Muscle layer of duodenum (tissue), 2 donors: ENCODE measurements at regions not wholly inside any gene's neighbourhood (a gene's known extent, or its start where the extent isn't known, plus 50 kb on each side); places are given as distances from the start of the nearest gene placed in this dataset.
"Not testable (repeated sequence)": the region's sequence is repeated elsewhere in the genome, so short reads cannot be mapped to it uniquely, and the experiment has no call there.

ENCODE experiments used
- H3K27ac ChIP-seq: one replicate; pipeline ENCODE4 v1.7.0; 2013; ENCODE audit warnings: mild to moderate bottlenecking, low read length
- H3K27me3 ChIP-seq: one replicate; pipeline ENCODE4 v1.7.0; 2013; ENCODE audit warnings: low read depth, mild to moderate bottlenecking, control low read depth, low read length
- H3K36me3 ChIP-seq, 2 donors: one replicate each; pipeline ENCODE4 v1.7.0; 2013; ENCODE audit warnings: low read length in 2 of 2, control low read depth in 1 of 2, mild to moderate bottlenecking in 1 of 2; ENCODE audit not compliant: insufficient read depth in 2 of 2, control insufficient read depth in 1 of 2
- H3K4me1 ChIP-seq, 2 donors: one replicate each; pipeline ENCODE4 v1.7.0; 2013; ENCODE audit warnings: low read length in 2 of 2, mild to moderate bottlenecking in 2 of 2, control low read depth in 1 of 2, moderate library complexity in 1 of 2; ENCODE audit not compliant: insufficient read depth in 2 of 2, control insufficient read depth in 1 of 2
- H3K4me3 ChIP-seq, 2 donors: one replicate each; pipeline ENCODE4 v1.7.0; 2013; ENCODE audit warnings: low read length in 2 of 2, low read depth in 1 of 2, mild to moderate bottlenecking in 1 of 2
- H3K9me3 ChIP-seq, 2 donors: one replicate each; pipeline ENCODE4 v1.7.0; 2013; ENCODE audit warnings: low read length in 2 of 2, control low read depth in 1 of 2, mild to moderate bottlenecking in 1 of 2; ENCODE audit not compliant: control insufficient read depth in 1 of 2
- donor health status: healthy.

GRCh38 chr7:91465595-91466061 lies 201.4 kb downstream of the FZD1 start:
- no peaks in the 10 kb centered on the region for H3K27me3 ChIP-seq

GRCh38 chr7:91468256-91468655 lies 204.0 kb downstream of the FZD1 start:
- Histone ChIP-seq H3K9me3 (peaks cover 2 to 7% of the 10 kb centered on the region in 2 donors), H3K36me3 (no peaks in the 10 kb centered on the region), H3K27ac (no peak overlapping the region), H3K4me3 (no peak overlapping the region), H3K27me3 (no peaks in the 10 kb centered on the region), H3K4me1 (no peaks in the 10 kb centered on the region)

More at GRCh38 chr7:91465595-91466061, 201.4 kb downstream of the FZD1 start:
- Histone ChIP-seq H3K4me3 (no peak overlapping the region), H3K36me3 (no peaks in the 10 kb centered on the region), H3K9me3 (no peaks in the 10 kb centered on the region), H3K4me1 (no peaks in the 10 kb centered on the region), H3K27ac (no peak overlapping the region)

- no peak overlapping the region for H3K27ac ChIP-seq
- H3K4me1 ChIP-seq = no peaks in the 10 kb centered on the region
- H3K9me3 ChIP-seq = peaks cover 6 to 21% of the 10 kb centered on the region in 2 donors
- H3K36me3 ChIP-seq = no peaks in the 10 kb centered on the region
- H3K4me3 ChIP-seq = no peak overlapping the region
- no peaks in the 10 kb centered on the region for H3K27me3 ChIP-seq
Measured at GRCh38 chr7:91473619-91474018, 209.4 kb downstream of the FZD1 start.

GRCh38 chr7:91474074-91474473 lies 209.8 kb downstream of the FZD1 start:
- H3K4me3 ChIP-seq = no peak overlapping the region
- H3K9me3 ChIP-seq = peaks cover 6 to 23% of the 10 kb centered on the region in 2 donors
- H3K4me1 ChIP-seq = no peaks in the 10 kb centered on the region
- no peak overlapping the region for H3K27ac ChIP-seq
- no peaks in the 10 kb centered on the region for H3K27me3 ChIP-seq
- no peaks in the 10 kb centered on the region for H3K36me3 ChIP-seq

GRCh38 chr7:91480470-91480869 lies 216.2 kb downstream of the FZD1 start:
- not testable (repeated sequence) for H3K4me3 ChIP-seq, H3K4me1 ChIP-seq, H3K9me3 ChIP-seq, H3K27ac ChIP-seq, H3K36me3 ChIP-seq, H3K27me3 ChIP-seq

GRCh38 chr7:91491868-91492267 lies 227.6 kb downstream of the FZD1 start:
- no peaks in the 10 kb centered on the region for H3K4me1 ChIP-seq
- no peak overlapping the region for H3K4me3 ChIP-seq
- H3K27me3 ChIP-seq = no peaks in the 10 kb centered on the region
- no peaks in the 10 kb centered on the region for H3K36me3 ChIP-seq
- H3K27ac ChIP-seq = no peak overlapping the region
- H3K9me3 ChIP-seq = peaks cover 0 to 2% of the 10 kb centered on the region in 2 donors

- Histone ChIP-seq H3K27me3 (no peaks in the 10 kb centered on the region), H3K36me3 (no peaks in the 10 kb centered on the region), H3K4me3 (no peak overlapping the region), H3K27ac (no peak overlapping the region), H3K4me1 (no peaks in the 10 kb centered on the region), H3K9me3 (peaks cover 0 to 2% of the 10 kb centered on the region in 2 donors)
Measured at GRCh38 chr7:91492317-91492716, 228.1 kb downstream of the FZD1 start.

- H3K9me3 ChIP-seq = peaks cover 0 to 2% of the 10 kb centered on the region in 2 donors
- H3K4me1 ChIP-seq = no peaks in the 10 kb centered on the region
- H3K27ac ChIP-seq = no peak overlapping the region
- H3K27me3 ChIP-seq = no peaks in the 10 kb centered on the region
- H3K4me3 ChIP-seq = no peak overlapping the region
- no peaks in the 10 kb centered on the region for H3K36me3 ChIP-seq
Measured at GRCh38 chr7:91492773-91493172, 228.5 kb downstream of the FZD1 start.

- H3K27me3 ChIP-seq = no peaks in the 10 kb centered on the region
- no peaks in the 10 kb centered on the region for H3K36me3 ChIP-seq
- H3K27ac ChIP-seq = no peak overlapping the region
- H3K9me3 ChIP-seq = peaks cover 0 to 2% of the 10 kb centered on the region in 2 donors
- no peak overlapping the region for H3K4me3 ChIP-seq
- no peaks in the 10 kb centered on the region for H3K4me1 ChIP-seq
Measured at GRCh38 chr7:91494450-91494849, 230.2 kb downstream of the FZD1 start.

GRCh38 chr7:91496251-91496820 lies 232.1 kb downstream of the FZD1 start:
- Histone ChIP-seq H3K27me3 (no peaks in the 10 kb centered on the region), H3K4me3 (no peak overlapping the region), H3K9me3 (peaks cover 0 to 7% of the 10 kb centered on the region in 2 donors)

GRCh38 chr7:91497277-91497676 lies 233.0 kb downstream of the FZD1 start:
- not testable (repeated sequence) for H3K27me3 ChIP-seq, H3K36me3 ChIP-seq, H3K4me1 ChIP-seq, H3K9me3 ChIP-seq, H3K27ac ChIP-seq, H3K4me3 ChIP-seq

More at GRCh38 chr7:91496251-91496820, 232.1 kb downstream of the FZD1 start:
- Histone ChIP-seq H3K27ac (no peak overlapping the region), H3K36me3 (no peaks in the 10 kb centered on the region), H3K4me1 (no peaks in the 10 kb centered on the region)

- Histone ChIP-seq H3K4me1 (no peaks in the 10 kb centered on the region), H3K27ac (no peak overlapping the region)
Measured at GRCh38 chr7:91503934-91504555, 239.8 kb downstream of the FZD1 start.

More at GRCh38 chr7:91503934-91504555, 239.8 kb downstream of the FZD1 start:
- Histone ChIP-seq H3K4me3 (no peak overlapping the region), H3K27me3 (no peaks in the 10 kb centered on the region), H3K9me3 (peaks cover 0 to 4% of the 10 kb centered on the region in 2 donors), H3K36me3 (no peaks in the 10 kb centered on the region)
